Uterus (tissue), 3 donors: ENCODE measurements at regions not wholly inside any gene's neighbourhood (a gene's known extent, or its start where the extent isn't known, plus 50 kb on each side); places are given as distances from the start of the nearest gene placed in this dataset.
"Not testable (repeated sequence)": the region's sequence is repeated elsewhere in the genome, so short reads cannot be mapped to it uniquely, and the experiment has no call there.

ENCODE experiments used
- DNase-seq, 2 donors: peaks; one replicate each; pipeline ENCODE4 v3.0.0-alpha.2; 2019 to 2020
- H3K27ac ChIP-seq, 2 donors: fragments of 200-600 bp; sonication (generic); 1 replicate in 1 of 2; 2 replicates in 1 of 2; pipeline ENCODE4 v1.5.1; 2016 to 2018
- H3K27me3 ChIP-seq, 2 donors: fragments of 200-600 bp; sonication (generic); one replicate each; pipeline ENCODE4 v1.5.1; 2018 to 2019; ENCODE audit warnings: control low read depth in 1 of 2
- H3K36me3 ChIP-seq, 2 donors: fragments of 200-600 bp; sonication (generic); one replicate each; pipeline ENCODE4 v1.5.1; 2019; ENCODE audit warnings: control low read depth in 1 of 2
- H3K4me1 ChIP-seq, 2 donors: fragments of 200-600 bp; sonication (generic); one replicate each; pipeline ENCODE4 v1.5.1; 2018 to 2019; ENCODE audit warnings: control low read depth in 1 of 2
- H3K4me3 ChIP-seq, 2 donors: fragments of 200-600 bp; sonication (generic); 1 replicate in 1 of 2; 2 replicates in 1 of 2; pipeline ENCODE4 v1.5.1; 2018 to 2019; ENCODE audit warnings: mild to moderate bottlenecking in 1 of 2
- H3K9me3 ChIP-seq, 2 donors: fragments of 200-600 bp; sonication (generic); one replicate each; pipeline ENCODE4 v1.5.1; 2019; ENCODE audit warnings: control low read depth in 1 of 2
- CTCF ChIP-seq, 4 experiments: fragments of 200-600 bp in 2 of 4; fragments of 450-650 bp in 2 of 4; sonication (generic) in 2 of 4; IDR thresholded peaks; one replicate each; pipeline ENCODE4 v1.5.1; 2016 to 2019; ENCODE audit warnings: antibody characterized with exemption in 4 of 4, mild to moderate bottlenecking in 2 of 4, moderate library complexity in 1 of 4
- POLR2A ChIP-seq, 2 donors: fragments of 450-650 bp; IDR thresholded peaks; one replicate each; pipeline ENCODE4 v1.6.1; 2016; ENCODE audit warnings: antibody characterized with exemption in 2 of 2, mild to moderate bottlenecking in 1 of 2, moderate library complexity in 1 of 2
- intact Hi-C: fragments of 100-400 bp; cut with DNase I; formaldehyde crosslinking; loops from one replicate; pipeline ENCODE4 v1.15.1; 2023; ENCODE audit warnings: low total_unique reads
- donor health status: DM: yes; HTN: yes; CAD: no.

DNA sequence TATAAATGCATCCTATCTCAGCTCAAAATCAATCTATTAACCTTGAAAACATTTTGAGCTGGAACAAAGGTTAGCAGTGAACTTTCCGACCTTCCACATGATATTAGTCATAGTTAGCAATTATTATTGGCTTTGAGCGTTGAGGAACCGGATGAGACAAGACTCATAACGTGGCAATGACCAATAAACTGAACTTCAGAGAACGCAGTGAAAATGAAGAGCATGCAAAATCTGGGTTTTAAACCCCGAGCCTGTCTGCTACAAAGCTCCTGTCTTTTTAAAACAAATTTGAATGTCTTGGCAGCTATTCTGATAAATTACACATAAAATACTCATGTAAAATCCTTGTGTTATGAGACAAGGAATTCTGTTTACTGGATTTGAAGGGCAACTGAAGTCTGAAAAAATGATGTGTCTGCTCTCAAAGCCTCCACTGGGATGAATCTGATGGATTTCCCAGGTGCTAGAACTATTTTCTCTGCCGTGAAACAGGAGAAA, 74.7 kb upstream of the ITGB1 start:
- TF ChIP-seq POLR2A (IDR thresholded peaks at IDR 0.05) (no peak), CTCF (IDR thresholded peaks at IDR 0.05) (no peak)
- H3K27me3 ChIP-seq, result no peaks in the 10 kb centered on the region
- H3K4me3 ChIP-seq, result no peak overlapping the region
- DNase-seq, result no peak
- intact Hi-C loops, result no loop called here
- H3K36me3 ChIP-seq, result no peaks in the 10 kb centered on the region
- H3K27ac ChIP-seq, result no peak overlapping the region
- no peaks in the 10 kb centered on the region for H3K9me3 ChIP-seq
- H3K4me1 ChIP-seq, result no peaks in the 10 kb centered on the region

DNA sequence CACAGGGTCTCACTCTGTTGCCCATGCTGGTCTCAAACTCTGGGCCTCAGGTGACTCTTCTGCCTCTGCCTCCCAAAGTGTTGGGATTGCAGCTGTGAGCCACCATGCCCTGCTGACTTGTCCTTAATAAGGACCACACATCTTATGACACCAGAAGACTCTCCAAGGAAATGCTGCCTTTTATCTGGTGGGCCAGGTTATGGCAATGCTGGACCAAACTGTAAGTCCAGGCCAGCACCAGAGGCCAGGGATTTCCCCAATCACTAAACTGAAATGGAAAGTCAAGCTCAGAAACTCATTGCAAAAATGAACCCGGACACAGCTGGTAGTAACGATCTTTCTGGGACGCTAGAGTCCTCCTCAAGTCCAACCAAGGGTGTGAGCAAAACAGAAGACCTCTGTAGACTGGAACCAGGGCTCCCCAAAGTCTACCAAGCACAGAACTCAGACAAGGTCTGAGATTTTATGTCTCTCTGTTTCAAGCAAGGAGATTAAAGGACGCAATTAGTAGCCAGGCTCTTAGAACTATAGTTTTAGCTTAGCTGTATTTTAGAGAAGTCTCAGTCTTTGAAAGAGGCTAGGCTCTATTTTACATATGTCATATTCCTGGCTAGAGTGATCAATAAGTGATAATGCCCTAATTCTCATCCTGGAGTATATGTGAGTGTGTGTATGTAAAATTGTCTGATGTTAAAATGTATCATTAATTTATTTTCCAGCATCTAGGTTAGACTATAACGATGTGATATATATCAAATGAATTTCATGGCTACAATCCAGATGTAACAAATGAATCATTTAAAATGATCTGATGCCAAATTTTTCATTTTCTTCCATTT, 74.0 kb upstream of the ITGB1 start:
- no peak overlapping the region for H3K27ac ChIP-seq
- no peak for DNase-seq
- H3K36me3 ChIP-seq, result no peaks in the 10 kb centered on the region
- H3K9me3 ChIP-seq, result no peaks in the 10 kb centered on the region
- no peaks in the 10 kb centered on the region for H3K4me1 ChIP-seq
- no peak overlapping the region for H3K4me3 ChIP-seq
- TF ChIP-seq CTCF (IDR thresholded peaks at IDR 0.05) (no peak), POLR2A (IDR thresholded peaks at IDR 0.05) (no peak)
- no peaks in the 10 kb centered on the region for H3K27me3 ChIP-seq
- intact Hi-C loops, result no loop called here

- no peak for DNase-seq
- no peaks in the 10 kb centered on the region for H3K36me3 ChIP-seq
- TF ChIP-seq POLR2A (IDR thresholded peaks at IDR 0.05) (no peak), CTCF (IDR thresholded peaks at IDR 0.05) (no peak)
- no peaks in the 10 kb centered on the region for H3K27me3 ChIP-seq
- H3K4me1 ChIP-seq, result no peaks in the 10 kb centered on the region
- H3K9me3 ChIP-seq, result no peaks in the 10 kb centered on the region
- no peak overlapping the region for H3K27ac ChIP-seq
- intact Hi-C loops, result no loop called here
- H3K4me3 ChIP-seq, result no peak overlapping the region
Measured at GRCh38 chr10:33031171-33031570, 73.1 kb upstream of the ITGB1 start.

DNA sequence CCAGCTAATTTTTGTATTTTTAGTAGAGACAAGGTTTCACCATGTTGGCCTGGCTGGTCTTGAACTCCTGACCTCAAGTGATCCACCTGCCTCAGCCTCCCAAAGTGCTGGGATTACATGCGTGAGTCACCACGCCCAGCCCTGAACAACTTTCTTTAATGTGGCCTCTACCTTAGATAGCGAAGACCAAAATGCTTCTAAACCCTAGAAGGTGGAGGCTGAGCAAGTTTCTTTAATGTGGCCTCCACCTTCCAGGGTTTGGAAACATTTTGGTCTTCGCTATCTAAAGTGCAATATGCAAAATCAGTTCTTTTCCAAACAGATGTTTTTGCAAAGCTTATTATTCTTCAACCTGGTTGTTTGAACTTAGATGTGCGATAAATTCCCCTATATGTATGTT, 70.5 kb upstream of the ITGB1 start:
- H3K27me3 ChIP-seq, DNase-seq, H3K4me3 ChIP-seq, H3K27ac ChIP-seq, H3K36me3 ChIP-seq, intact Hi-C loops, H3K9me3 ChIP-seq, H3K4me1 ChIP-seq: not testable (repeated sequence)

- TF ChIP-seq CTCF (IDR thresholded peaks at IDR 0.05) (no peak), POLR2A (IDR thresholded peaks at IDR 0.05) (no peak)
- H3K4me1 ChIP-seq, result no peaks in the 10 kb centered on the region
- H3K27me3 ChIP-seq, result no peaks in the 10 kb centered on the region
- no peaks in the 10 kb centered on the region for H3K36me3 ChIP-seq
- H3K27ac ChIP-seq, result no peak overlapping the region
- no peaks in the 10 kb centered on the region for H3K9me3 ChIP-seq
- H3K4me3 ChIP-seq, result no peak overlapping the region
- no peak for DNase-seq
- intact Hi-C loops, result no loop called here
Measured at GRCh38 chr10:33027088-33027487, 69.1 kb upstream of the ITGB1 start.
